ENCODE measurements at regions not wholly inside any gene's neighbourhood (a gene's known extent, or its start where the extent isn't known, plus 50 kb on each side); places are given as distances from the start of the nearest gene placed in this dataset.

GRCh38 chr4:140255927-140256326 lies 101.9 kb upstream of the MAML3 start:
- Histone ChIP-seq H3K79me2 (ENCODE audit: control insufficient read depth, low read length) (no peaks in the 10 kb centered on the region), H3K27me3 (ENCODE audit: control insufficient read depth, low read length) (peaks cover 8% of the 10 kb centered on the region), H3K9me2 (replicated peaks; ENCODE audit: control insufficient read depth, low read length) (no peaks in the 10 kb centered on the region), H3K4me2 (ENCODE audit: low read length) (no peak overlapping the region), H3K27ac (ENCODE audit: low read depth, low read length) (no peak overlapping the region), H3K9me3 (ENCODE audit: control insufficient read depth, insufficient read depth, low read length) (no peaks in the 10 kb centered on the region), H3F3A (ENCODE audit: control insufficient read depth, insufficient read depth) (no peaks in the 10 kb centered on the region), H3K4me3 (ENCODE audit: low read length) (no peak overlapping the region), H3K36me3 (ENCODE audit: control insufficient read depth, low read length) (no peaks in the 10 kb centered on the region), H4K20me1 (ENCODE audit: control insufficient read depth, insufficient read depth, low read depth, low read length) (no peaks in the 10 kb centered on the region), H3K4me1 (ENCODE audit: control insufficient read depth, low read length) (peaks cover 40% of the 10 kb centered on the region)
- TF ChIP-seq EZH2phosphoT487 (IDR thresholded peaks at IDR 0.05; ENCODE audit: borderline replicate concordance, low read length) = no peak
- TF ChIP-seq, protein P1, sequence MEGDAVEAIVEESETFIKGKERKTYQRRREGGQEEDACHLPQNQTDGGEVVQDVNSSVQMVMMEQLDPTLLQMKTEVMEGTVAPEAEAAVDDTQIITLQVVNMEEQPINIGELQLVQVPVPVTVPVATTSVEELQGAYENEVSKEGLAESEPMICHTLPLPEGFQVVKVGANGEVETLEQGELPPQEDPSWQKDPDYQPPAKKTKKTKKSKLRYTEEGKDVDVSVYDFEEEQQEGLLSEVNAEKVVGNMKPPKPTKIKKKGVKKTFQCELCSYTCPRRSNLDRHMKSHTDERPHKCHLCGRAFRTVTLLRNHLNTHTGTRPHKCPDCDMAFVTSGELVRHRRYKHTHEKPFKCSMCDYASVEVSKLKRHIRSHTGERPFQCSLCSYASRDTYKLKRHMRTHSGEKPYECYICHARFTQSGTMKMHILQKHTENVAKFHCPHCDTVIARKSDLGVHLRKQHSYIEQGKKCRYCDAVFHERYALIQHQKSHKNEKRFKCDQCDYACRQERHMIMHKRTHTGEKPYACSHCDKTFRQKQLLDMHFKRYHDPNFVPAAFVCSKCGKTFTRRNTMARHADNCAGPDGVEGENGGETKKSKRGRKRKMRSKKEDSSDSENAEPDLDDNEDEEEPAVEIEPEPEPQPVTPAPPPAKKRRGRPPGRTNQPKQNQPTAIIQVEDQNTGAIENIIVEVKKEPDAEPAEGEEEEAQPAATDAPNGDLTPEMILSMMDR (IDR thresholded peaks at IDR 0.05; ENCODE audit: low read depth, low read length, poor library complexity, severe bottlenecking) = no peak

DNA sequence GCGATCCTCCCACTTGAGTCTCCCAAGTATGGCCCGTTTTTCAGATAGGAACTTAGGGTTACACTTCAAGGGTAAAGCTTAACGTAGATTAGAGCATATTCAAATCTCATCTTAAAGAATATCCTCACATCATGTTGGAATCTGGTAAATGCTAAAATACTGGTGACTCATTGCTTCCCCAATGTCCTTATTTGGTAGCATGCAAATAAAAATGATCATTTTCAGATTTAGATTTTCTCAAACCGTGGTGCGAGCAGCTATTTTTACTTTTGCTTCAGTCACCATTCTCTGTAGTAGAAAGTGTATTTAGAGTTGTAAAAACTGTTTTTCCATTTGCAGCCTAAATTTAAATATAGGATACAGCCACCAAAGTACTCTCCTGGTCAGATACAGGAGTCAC lies 101.5 kb upstream of the MAML3 start:
- H3K4me1 ChIP-seq (ENCODE audit: control insufficient read depth, low read length) = peaks cover 44% of the 10 kb centered on the region
- no peak overlapping the region for H3K27ac ChIP-seq (ENCODE audit: low read depth, low read length)
- H3K9me3 ChIP-seq (ENCODE audit: control insufficient read depth, insufficient read depth, low read length) = no peaks in the 10 kb centered on the region
- H3K9me2 ChIP-seq (replicated peaks; ENCODE audit: control insufficient read depth, low read length) = no peaks in the 10 kb centered on the region
- H3K27me3 ChIP-seq (ENCODE audit: control insufficient read depth, low read length) = peaks cover 7% of the 10 kb centered on the region
- no peak for TF ChIP-seq EZH2phosphoT487 (IDR thresholded peaks at IDR 0.05; ENCODE audit: borderline replicate concordance, low read length)
- TF ChIP-seq, protein P1 (IDR thresholded peaks at IDR 0.05; ENCODE audit: low read depth, low read length, poor library complexity, severe bottlenecking) = no peak
- H3K4me2 ChIP-seq (ENCODE audit: low read length) = no peak overlapping the region
- no peaks in the 10 kb centered on the region for H3K36me3 ChIP-seq (ENCODE audit: control insufficient read depth, low read length)
- no peak overlapping the region for H3K4me3 ChIP-seq (ENCODE audit: low read length)
- H4K20me1 ChIP-seq (ENCODE audit: control insufficient read depth, insufficient read depth, low read depth, low read length) = no peaks in the 10 kb centered on the region
- H3K79me2 ChIP-seq (ENCODE audit: control insufficient read depth, low read length) = no peaks in the 10 kb centered on the region
- no peaks in the 10 kb centered on the region for H3F3A ChIP-seq (ENCODE audit: control insufficient read depth, insufficient read depth)

- no peaks in the 10 kb centered on the region for H4K20me1 ChIP-seq (ENCODE audit: control insufficient read depth, insufficient read depth, low read depth, low read length)
- TF ChIP-seq, protein P1 (IDR thresholded peaks at IDR 0.05; ENCODE audit: low read depth, low read length, poor library complexity, severe bottlenecking) = no peak
- TF ChIP-seq EZH2phosphoT487 (IDR thresholded peaks at IDR 0.05; ENCODE audit: borderline replicate concordance, low read length) = no peak
- H3K36me3 ChIP-seq (ENCODE audit: control insufficient read depth, low read length) = no peaks in the 10 kb centered on the region
- H3K27ac ChIP-seq (ENCODE audit: low read depth, low read length) = no peak overlapping the region
- no peak overlapping the region for H3K4me2 ChIP-seq (ENCODE audit: low read length)
- H3K4me1 ChIP-seq (ENCODE audit: control insufficient read depth, low read length) = peaks cover 50% of the 10 kb centered on the region
- no peaks in the 10 kb centered on the region for H3K9me2 ChIP-seq (replicated peaks; ENCODE audit: control insufficient read depth, low read length)
- no peaks in the 10 kb centered on the region for H3K79me2 ChIP-seq (ENCODE audit: control insufficient read depth, low read length)
- no peak overlapping the region for H3K4me3 ChIP-seq (ENCODE audit: low read length)
- H3F3A ChIP-seq (ENCODE audit: control insufficient read depth, insufficient read depth) = no peaks in the 10 kb centered on the region
- H3K9me3 ChIP-seq (ENCODE audit: control insufficient read depth, insufficient read depth, low read length) = no peaks in the 10 kb centered on the region
- H3K27me3 ChIP-seq (ENCODE audit: control insufficient read depth, low read length) = peaks cover 7% of the 10 kb centered on the region
Observed at GRCh38 chr4:140254651-140255299, 100.8 kb upstream of the MAML3 start.

Data from DOHH2 (cell line).